IMR-90 (cell line): ENCODE measurements at regions not wholly inside any gene's neighbourhood (a gene's known extent, or its start where the extent isn't known, plus 50 kb on each side); places are given as distances from the start of the nearest gene placed in this dataset.

Experiments
- CTCF ChIP-seq: conservative IDR thresholded peaks from 2 replicates; pipeline ENCODE4 v1.5.1; 2012; ENCODE audit warnings: mild to moderate bottlenecking, low read depth, low read length, improper control_type of control experiment
- MXI1 ChIP-seq: IDR thresholded peaks from 2 replicates; pipeline ENCODE4 v1.6.1; 2012; ENCODE audit warnings: low read depth, mild to moderate bottlenecking, low read length, moderate library complexity, borderline replicate concordance
- POLR2A ChIP-seq: IDR thresholded peaks from 2 replicates; pipeline ENCODE4 v1.6.1; 2012; ENCODE audit warnings: mild to moderate bottlenecking, low read depth, low read length
- RCOR1 ChIP-seq: IDR thresholded peaks from 2 replicates; pipeline ENCODE4 v1.6.1; 2012; ENCODE audit warnings: mild to moderate bottlenecking, low read length, improper control_type of control experiment; ENCODE audit not compliant: insufficient replicate concordance
- RFX5 ChIP-seq: IDR thresholded peaks from 2 replicates; pipeline ENCODE4 v1.8.0; 2012; ENCODE audit warnings: low read depth, mild to moderate bottlenecking, low read length, moderate library complexity
- USF2 ChIP-seq: fragments of 150-350 bp; IDR thresholded peaks from 2 replicates; pipeline ENCODE4 v1.6.1; 2017; ENCODE audit warnings: mild to moderate bottlenecking, antibody characterized with exemption, low read length, low read depth

- TF ChIP-seq POLR2A (no peak), MXI1 (no peak), CTCF (no peak), USF2 (no peak), RCOR1 (no peak), RFX5 (no peak)
Observed at GRCh38 chr11:59271811-59272327, 59.1 kb upstream of the MPEG1 start.
